ENCODE measurements at regions not wholly inside any gene's neighbourhood (a gene's known extent, or its start where the extent isn't known, plus 50 kb on each side); places are given as distances from the start of the nearest gene placed in this dataset.

- TF ChIP-seq TAF1 (IDR thresholded peaks at IDR 0.05; ENCODE audit: low read depth) (no peak), TCF12 (IDR thresholded peaks at IDR 0.05; ENCODE audit: low read depth) (no peak), EP300 (IDR thresholded peaks at IDR 0.05; ENCODE audit: borderline replicate concordance) (no peak), FOXM1 (IDR thresholded peaks at IDR 0.05; ENCODE audit: borderline replicate concordance, low read depth) (no peak), CEBPB (IDR thresholded peaks at IDR 0.05) (no peak), RAD21 (IDR thresholded peaks at IDR 0.05; ENCODE audit: low read depth) (no peak), NFIC (IDR thresholded peaks at IDR 0.05) (no peak)
Measured at GRCh38 chr4:120508036-120508435, 414.5 kb downstream of the PRDM5 start.

All from Ishikawa (cell line).